ENCODE measurements at regions not wholly inside any gene's neighbourhood (a gene's known extent, or its start where the extent isn't known, plus 50 kb on each side); places are given as distances from the start of the nearest gene placed in this dataset.
"Not testable (repeated sequence)": the region's sequence is repeated elsewhere in the genome, so short reads cannot be mapped to it uniquely, and the experiment has no call there.

DNA sequence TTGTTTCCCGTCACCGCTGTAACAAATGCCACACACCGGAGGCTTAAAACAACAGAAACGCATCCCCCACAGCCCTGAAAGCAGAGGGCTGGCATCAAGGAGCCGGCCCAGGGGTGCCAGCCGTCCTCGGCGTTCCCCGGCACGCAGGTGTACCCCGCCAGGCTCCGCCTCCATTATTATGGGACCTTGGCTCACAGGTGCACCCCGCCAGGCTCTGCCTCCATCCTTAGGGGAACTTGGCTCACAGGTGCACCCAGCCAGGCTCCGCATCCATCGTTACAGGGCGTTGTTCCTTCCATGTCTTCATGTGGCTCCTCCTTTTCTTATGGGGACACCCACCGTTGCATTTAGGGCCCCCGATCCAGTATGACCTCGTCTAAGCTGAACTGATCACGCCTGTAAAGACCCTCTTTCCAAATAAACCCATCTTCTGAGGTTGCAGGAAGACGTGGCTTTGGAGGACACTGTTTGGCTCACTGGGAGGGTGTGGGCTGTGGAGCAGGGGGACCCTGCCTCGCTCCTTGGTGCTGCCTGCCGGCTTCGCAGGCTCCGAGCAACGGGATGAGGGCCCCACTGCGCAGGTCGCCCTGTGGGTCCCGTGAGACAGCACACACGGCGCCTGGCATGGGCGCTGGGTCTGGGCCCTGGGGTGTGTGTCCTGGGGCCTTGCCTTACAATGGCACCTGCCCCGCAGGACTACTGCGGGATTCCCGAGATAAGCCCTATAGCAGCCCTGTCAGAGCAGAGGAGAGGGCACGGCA lies 154.9 kb upstream of the ZNF469 start:
- not testable (repeated sequence) for DNase-seq (ENCODE audit: low spot score)

- not testable (repeated sequence) for DNase-seq (ENCODE audit: low spot score)
These were observed 154.0 kb upstream of the ZNF469 start for GRCh38 chr16:88228751-88229150.

DNA sequence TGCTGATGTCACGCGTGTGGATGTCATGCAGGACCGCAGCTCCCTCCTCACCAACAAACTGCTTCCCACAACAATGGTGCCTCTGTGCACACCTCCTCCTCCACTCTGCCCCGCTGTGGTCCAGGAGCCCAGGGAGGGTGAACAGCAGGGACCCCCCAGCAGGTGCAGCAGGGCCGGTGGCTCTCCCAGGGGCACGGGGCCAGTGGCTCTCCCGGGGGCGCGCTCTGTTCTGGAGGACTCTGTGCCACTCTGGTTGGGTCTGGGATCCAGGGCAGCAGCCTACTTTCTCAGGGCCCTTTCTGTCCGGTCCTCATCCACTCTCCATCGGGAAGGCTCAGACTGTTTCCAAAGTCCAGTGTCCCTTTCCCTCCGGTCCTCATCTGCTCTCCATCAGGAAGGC lies 153.0 kb upstream of the ZNF469 start:
- not testable (repeated sequence) for DNase-seq (ENCODE audit: low spot score)

DNA sequence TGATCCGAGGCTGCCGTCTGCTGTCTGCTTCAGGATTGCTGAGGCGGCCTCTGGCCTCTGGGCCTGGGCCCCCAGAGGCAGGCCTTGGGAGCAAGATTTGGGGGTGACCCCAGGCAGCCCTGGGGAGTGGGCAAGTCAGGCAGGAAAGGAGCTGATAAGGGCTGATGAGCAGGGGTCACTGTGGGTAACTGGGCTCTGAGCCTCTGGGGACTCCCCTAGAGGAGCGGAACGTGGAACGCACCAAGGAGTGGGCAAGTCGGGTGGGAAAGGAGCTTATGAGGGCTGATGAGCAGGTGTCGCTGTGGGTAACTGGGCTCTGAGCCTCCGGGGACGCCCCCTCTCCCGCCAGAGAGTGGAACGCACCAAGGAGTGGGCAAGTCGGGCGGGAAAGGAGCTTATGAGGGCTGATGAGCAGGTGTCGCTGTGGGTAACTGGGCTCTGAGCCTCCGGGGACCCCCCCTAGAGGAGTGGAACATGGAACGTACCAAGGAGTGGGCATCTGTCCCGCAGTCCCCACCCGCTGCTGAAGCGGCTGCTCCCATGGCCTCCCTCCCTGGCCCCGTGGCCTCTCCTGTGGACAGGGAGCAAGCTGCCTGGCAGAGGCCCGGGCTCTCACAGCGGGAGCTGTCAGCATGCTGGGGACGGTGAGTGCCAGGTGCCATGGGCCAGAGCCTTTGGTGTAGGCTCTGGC lies 152.3 kb upstream of the ZNF469 start:
- not testable (repeated sequence) for DNase-seq (ENCODE audit: low spot score)

DNA sequence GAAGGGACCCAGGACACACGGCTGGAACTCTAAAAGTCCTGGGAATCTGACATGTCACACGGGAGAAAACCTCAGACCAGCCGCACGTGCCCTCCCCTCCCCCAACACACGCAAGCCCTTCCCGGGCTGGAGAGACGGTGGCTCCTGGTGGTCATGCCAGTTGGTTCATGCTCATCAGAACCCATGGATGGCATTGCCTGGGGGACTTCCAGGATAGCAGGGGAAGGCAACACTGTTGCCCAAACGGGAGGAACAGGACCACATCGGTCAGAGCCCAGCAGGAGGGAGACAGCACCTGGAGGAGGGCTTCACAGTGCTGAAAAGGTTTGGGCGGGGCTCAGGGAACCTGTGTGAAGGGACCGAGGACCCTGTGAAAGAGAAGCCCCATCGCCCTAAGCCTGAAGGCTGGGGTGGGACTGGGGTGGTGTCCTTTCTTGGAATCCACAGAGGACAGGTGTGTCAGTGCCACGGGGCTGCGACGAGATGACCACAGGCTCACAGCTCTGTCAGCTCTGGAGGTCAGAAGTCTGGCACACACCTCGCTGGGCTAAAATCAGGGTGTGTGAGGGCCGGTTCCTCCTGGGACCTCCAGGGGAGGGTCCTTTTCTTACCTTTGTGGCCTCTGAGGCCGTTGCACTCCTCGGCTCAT lies 151.7 kb upstream of the ZNF469 start:
- not testable (repeated sequence) for DNase-seq (ENCODE audit: low spot score)

- not testable (repeated sequence) for DNase-seq (ENCODE audit: low spot score)
These were observed 150.9 kb upstream of the ZNF469 start for GRCh38 chr16:88231839-88232238.

DNA sequence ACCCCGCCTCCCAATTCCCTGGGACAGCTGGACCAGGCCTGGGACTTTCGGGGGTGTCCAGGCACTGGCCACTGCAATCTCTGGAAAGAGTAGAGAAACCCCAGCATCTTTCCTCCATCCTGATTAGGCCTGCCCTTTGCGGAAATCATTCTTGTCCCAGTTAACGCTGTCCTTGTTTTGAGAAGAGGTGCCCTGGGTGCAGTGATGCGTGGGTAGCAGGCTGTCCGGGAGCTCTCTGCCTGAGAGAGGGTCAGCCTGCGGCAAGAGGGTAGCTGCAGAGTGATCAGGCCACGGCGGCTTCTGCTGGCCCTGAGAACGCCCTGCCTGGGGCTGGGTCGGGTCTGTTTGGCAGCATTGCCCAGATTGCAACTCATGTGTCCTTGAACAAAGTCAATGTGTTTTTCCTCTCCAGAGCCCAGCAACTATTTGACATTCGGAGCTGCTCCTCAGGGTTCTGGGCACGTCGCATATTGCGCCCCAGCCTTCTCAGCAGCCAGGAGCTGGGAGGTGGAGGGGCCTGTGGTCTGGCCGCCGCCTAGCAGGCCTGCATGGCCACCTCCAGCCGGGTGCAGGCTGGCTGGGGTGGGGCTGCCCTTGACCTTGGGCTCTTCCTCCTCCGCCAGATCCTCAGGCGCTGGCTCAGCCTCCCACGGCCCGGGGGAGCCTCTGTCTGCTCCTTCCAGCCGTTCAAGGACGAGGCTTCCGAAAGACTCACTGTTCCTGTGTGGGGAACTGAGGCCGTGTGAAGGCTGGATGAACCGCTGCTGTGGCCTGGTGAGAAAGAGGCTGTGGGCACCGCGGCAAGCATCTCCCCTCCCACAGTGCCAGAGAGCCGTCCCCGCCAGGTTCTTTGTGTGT lies 150.1 kb upstream of the ZNF469 start:
- not testable (repeated sequence) for DNase-seq (ENCODE audit: low spot score)

GRCh38 chr16:88233621-88234420 lies 148.9 kb upstream of the ZNF469 start:
- DNase-seq (ENCODE audit: low spot score) = not testable (repeated sequence)

GRCh38 chr16:88234421-88235271 lies 148.1 kb upstream of the ZNF469 start:
- DNase-seq (ENCODE audit: low spot score) = not testable (repeated sequence)

DNA sequence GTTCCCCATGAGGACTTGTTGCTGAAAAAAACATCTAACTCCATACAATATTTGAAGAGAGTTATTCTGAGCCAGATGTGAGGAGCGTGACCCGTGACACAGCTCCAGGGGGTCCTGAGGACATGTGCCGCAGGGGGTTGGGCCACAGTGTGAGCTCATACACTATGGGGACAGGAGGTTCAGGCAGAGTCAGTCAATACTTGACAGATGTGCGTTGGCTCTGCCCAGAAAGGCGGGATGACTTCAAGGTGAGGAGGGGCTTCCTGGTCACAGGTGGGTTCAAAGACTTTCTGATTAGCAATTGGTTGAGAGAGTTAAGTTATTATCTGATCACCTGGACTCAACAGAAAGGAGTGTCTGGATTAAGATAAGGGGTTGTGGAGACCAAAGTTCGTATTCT lies 147.1 kb upstream of the ZNF469 start:
- DNase-seq (ENCODE audit: low spot score) = not testable (repeated sequence)

GRCh38 chr16:88236229-88236628 lies 146.5 kb upstream of the ZNF469 start:
- DNase-seq (ENCODE audit: low spot score) = not testable (repeated sequence)

GRCh38 chr16:88237314-88237713 lies 145.4 kb upstream of the ZNF469 start:
- not testable (repeated sequence) for DNase-seq (ENCODE audit: low spot score)

GRCh38 chr16:88237761-88238415 lies 144.9 kb upstream of the ZNF469 start:
- not testable (repeated sequence) for DNase-seq (ENCODE audit: low spot score)

- not testable (repeated sequence) for DNase-seq (ENCODE audit: low spot score)
These were observed 144.0 kb upstream of the ZNF469 start for GRCh38 chr16:88238732-88239274.

DNA sequence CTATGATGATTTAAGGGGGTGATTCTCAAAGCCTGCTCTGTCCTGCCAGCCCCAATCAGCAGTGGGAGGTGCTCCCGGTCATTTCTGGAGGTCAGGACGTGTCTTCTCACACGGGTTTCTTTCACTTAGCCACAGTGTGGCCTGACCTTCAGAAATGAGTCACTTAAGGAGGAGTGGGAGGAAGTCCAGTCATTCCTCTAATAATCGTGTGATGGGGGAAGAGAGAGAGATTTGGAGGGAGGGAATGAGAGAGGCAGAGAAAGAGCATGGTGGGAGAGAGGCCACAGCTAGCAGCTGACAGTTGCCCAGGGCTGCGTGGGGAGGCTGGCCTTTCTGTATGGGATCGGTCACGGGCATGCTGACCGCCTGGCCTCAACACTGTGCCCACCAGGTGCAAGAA lies 142.6 kb upstream of the ZNF469 start:
- not testable (repeated sequence) for DNase-seq (ENCODE audit: low spot score)

DNA sequence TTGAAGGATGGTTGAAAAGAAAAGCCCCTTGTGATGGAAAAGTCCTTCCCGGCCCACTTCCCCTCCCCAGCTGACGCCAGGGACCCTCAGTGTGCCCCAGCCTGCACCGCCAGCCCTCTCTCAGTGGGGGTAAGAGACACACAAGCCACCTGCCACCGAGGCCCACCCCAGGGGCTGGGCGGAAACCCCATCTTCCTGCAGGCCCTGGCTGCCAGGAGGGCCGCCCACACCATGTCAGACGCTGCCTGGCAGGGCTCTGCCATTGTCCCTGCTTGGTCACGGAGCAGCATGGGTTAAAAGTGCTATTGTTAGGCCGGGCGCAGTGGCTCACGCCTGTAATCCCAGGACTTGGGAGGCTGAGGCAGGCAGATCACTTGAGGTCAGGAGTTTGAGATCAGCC lies 142.0 kb upstream of the ZNF469 start:
- DNase-seq (ENCODE audit: low spot score) = not testable (repeated sequence)

DNA sequence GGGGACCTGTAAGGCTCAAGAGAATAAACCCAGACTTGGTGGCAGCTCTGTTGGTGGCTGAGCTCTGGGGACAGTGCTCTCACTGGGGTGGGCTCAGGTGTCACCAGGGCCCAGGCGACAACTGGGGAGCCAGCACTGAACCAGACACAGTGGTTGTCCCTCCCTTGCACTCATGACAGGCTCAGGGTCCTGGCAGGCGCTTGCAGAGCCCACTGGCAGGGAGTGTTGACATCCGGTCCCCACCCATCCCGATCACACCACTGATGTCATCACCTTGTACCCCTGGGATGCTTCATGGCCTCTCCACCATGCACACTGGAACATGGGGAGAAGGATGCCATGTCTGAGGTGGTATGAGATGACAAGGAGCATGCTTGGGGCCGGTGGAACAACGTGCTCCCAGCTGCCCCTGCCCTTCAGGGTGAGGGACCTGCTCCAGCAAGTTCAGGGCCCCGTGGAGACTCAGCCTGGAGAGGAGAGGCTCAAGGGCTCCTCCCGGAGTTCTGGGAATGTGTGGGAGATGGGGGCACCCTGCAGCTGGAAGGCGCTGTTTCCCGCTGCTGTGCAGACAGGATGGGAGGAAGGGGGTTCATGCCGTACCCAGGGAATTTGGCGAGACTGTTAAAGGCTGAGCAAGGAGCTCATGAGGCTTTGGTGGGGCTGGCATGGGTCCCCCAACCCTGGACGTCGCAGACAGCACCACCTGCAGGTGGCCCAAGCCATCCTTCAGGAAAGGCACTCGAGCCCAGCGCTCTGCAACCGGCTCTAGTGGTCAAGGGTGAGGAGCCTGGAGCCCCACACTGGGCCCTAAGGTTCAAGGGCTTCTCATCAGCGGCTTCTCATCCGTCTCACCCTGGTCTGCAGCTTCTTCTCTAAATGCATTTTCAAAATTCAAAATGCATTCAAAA lies 141.1 kb upstream of the ZNF469 start:
- not testable (repeated sequence) for DNase-seq (ENCODE audit: low spot score)
